Endodermal cell (in vitro differentiated cells): ENCODE measurements at regions not wholly inside any gene's neighbourhood (a gene's known extent, or its start where the extent isn't known, plus 50 kb on each side); places are given as distances from the start of the nearest gene placed in this dataset.

Source experiments
- DNase-seq: peaks from one replicate; pipeline ENCODE4 v3.0.0-alpha.2; 2017
- H3K27ac ChIP-seq: 2 replicates; pipeline ENCODE4 v1.5.1; 2013; ENCODE audit warnings: mild to moderate bottlenecking, low read depth, low read length, moderate library complexity
- H3K27me3 ChIP-seq: 2 replicates; pipeline ENCODE4 v1.6.1; 2013; ENCODE audit warnings: mild to moderate bottlenecking, low read length, moderate library complexity; ENCODE audit not compliant: insufficient read depth, control insufficient read depth, poor library complexity, severe bottlenecking
- H3K36me3 ChIP-seq: 2 replicates; pipeline ENCODE4 v1.7.0; 2013; ENCODE audit warnings: mild to moderate bottlenecking, low read length, moderate library complexity; ENCODE audit not compliant: control insufficient read depth, insufficient read depth
- H3K4me1 ChIP-seq: one replicate; pipeline ENCODE4 v1.7.0; 2013; ENCODE audit warnings: low read length; ENCODE audit not compliant: control insufficient read depth, insufficient read depth
- H3K4me3 ChIP-seq: 2 replicates; pipeline ENCODE4 v1.5.1; 2013; ENCODE audit warnings: mild to moderate bottlenecking, low read length, moderate library complexity
- H3K9ac ChIP-seq: 2 replicates; pipeline ENCODE4 v1.6.1; 2013; ENCODE audit warnings: mild to moderate bottlenecking, low read length, moderate library complexity; ENCODE audit not compliant: poor library complexity, severe bottlenecking; ENCODE audit errors: extremely low read depth
- H3K9me3 ChIP-seq: 2 replicates; pipeline ENCODE4 v1.6.1; 2013; ENCODE audit warnings: mild to moderate bottlenecking, low read length, moderate library complexity; ENCODE audit not compliant: control insufficient read depth
- H3K27ac Mint-ChIP-seq: 2 replicates; pipeline ENCODE4 v1.8.0; 2020; ENCODE audit warnings: mixed read lengths
- H3K27me3 Mint-ChIP-seq: 2 replicates; pipeline ENCODE4 v1.8.0; 2021; ENCODE audit warnings: mild to moderate bottlenecking, mixed read lengths; ENCODE audit not compliant: insufficient read depth
- H3K36me3 Mint-ChIP-seq: 2 replicates; pipeline ENCODE4 v1.8.0; 2020; ENCODE audit warnings: low read depth, mixed read lengths
- H3K4me1 Mint-ChIP-seq: 2 replicates; pipeline ENCODE4 v1.8.0; 2020; ENCODE audit warnings: mixed read lengths
- H3K4me3 Mint-ChIP-seq: 2 replicates; pipeline ENCODE4 v1.8.0; 2020; ENCODE audit warnings: mild to moderate bottlenecking, moderate library complexity, mixed read lengths
- H3K9me3 Mint-ChIP-seq: 2 replicates; pipeline ENCODE4 v1.8.0; 2020; ENCODE audit warnings: mild to moderate bottlenecking, mixed read lengths
- CTCF ChIP-seq: fragments of 200-600 bp; sonication (generic); conservative IDR thresholded peaks from 2 replicates; pipeline ENCODE4 v1.5.0; 2021; ENCODE audit warnings: antibody characterized with exemption, mild to moderate bottlenecking
- WGBS, 2 experiments: methylation state at CpG; one replicate each; pipeline versions ENCODE4 v1.1.5 to v1.1.7; 2013; ENCODE audit warnings: missing lambda C conversion rate in 2 of 2, mixed read lengths in 1 of 2; ENCODE audit not compliant: insufficient coverage in 1 of 2, insufficient read length in 1 of 2; 5-methylcytosine and 5-hydroxymethylcytosine counted together

- TF ChIP-seq CTCF, result no peak
- H3K9me3 Mint-ChIP-seq, result peaks cover 2% of the 10 kb centered on the region
- H3K36me3 Mint-ChIP-seq, result no peaks in the 10 kb centered on the region
- H3K4me1 Mint-ChIP-seq, result peaks cover 4% of the 10 kb centered on the region
- H3K9ac ChIP-seq, result no peak overlapping the region
- no peaks in the 10 kb centered on the region for H3K9me3 ChIP-seq
- H3K27me3 Mint-ChIP-seq, result peaks cover 1% of the 10 kb centered on the region
- no peak for DNase-seq
- peak overlapping the region; percentile 56 for H3K27ac ChIP-seq
- no peaks in the 10 kb centered on the region for H3K36me3 ChIP-seq
- no peaks in the 10 kb centered on the region for H3K4me1 ChIP-seq
- H3K4me3 ChIP-seq, result no peak overlapping the region
- no peaks in the 10 kb centered on the region for H3K27me3 ChIP-seq
- no peak overlapping the region for H3K4me3 Mint-ChIP-seq
- 100% methylated on average over 1 of the region's 1 CpG; no CpG with 5 or more reads in 1 of the 2 experiments for WGBS, 2 experiments
- H3K27ac Mint-ChIP-seq, result no peak overlapping the region
Measured at GRCh38 chr21:26406526-26406925, 166.6 kb downstream of the CYYR1 start.

GRCh38 chr21:26405735-26406361 is 167.2 kb downstream of the CYYR1 start:
- Mint-ChIP-seq H3K27ac (no peak overlapping the region), H3K9me3 (peaks cover 2% of the 10 kb centered on the region), H3K27me3 (peaks cover 1% of the 10 kb centered on the region), H3K36me3 (no peaks in the 10 kb centered on the region), H3K4me3 (no peak overlapping the region), H3K4me1 (peaks cover 4% of the 10 kb centered on the region)
- peak; percentile 60 for DNase-seq
- Histone ChIP-seq H3K9ac (no peak overlapping the region), H3K36me3 (no peaks in the 10 kb centered on the region), H3K27me3 (no peaks in the 10 kb centered on the region), H3K27ac (peak overlapping the region; percentile 56), H3K4me1 (no peaks in the 10 kb centered on the region), H3K4me3 (no peak overlapping the region), H3K9me3 (peaks cover 4% of the 10 kb centered on the region)
- TF ChIP-seq CTCF, result no peak
- WGBS, 2 experiments, result 75 to 88% methylated on average over 4 to 9 of the region's 9 CpGs

GRCh38 chr21:26405071-26405470 is 168.0 kb downstream of the CYYR1 start:
- H3K27me3 Mint-ChIP-seq, result peaks cover 1% of the 10 kb centered on the region
- 80 to 83% methylated on average over 2 to 4 of the region's 4 CpGs for WGBS, 2 experiments

More at GRCh38 chr21:26405071-26405470, 168.0 kb downstream of the CYYR1 start:
- TF ChIP-seq CTCF, result no peak
- H3K9me3 ChIP-seq, result peaks cover 8% of the 10 kb centered on the region
- no peaks in the 10 kb centered on the region for H3K4me1 ChIP-seq
- Mint-ChIP-seq H3K36me3 (no peaks in the 10 kb centered on the region), H3K9me3 (peaks cover 2% of the 10 kb centered on the region), H3K4me1 (peaks cover 4% of the 10 kb centered on the region), H3K27ac (no peak overlapping the region), H3K4me3 (no peak overlapping the region)
- DNase-seq, result no peak
- H3K27me3 ChIP-seq, result no peaks in the 10 kb centered on the region
- H3K4me3 ChIP-seq, result no peak overlapping the region
- H3K27ac ChIP-seq, result no peak overlapping the region
- no peaks in the 10 kb centered on the region for H3K36me3 ChIP-seq
- no peak overlapping the region for H3K9ac ChIP-seq
